Heart left ventricle (tissue), 16 donors: ENCODE measurements at regions not wholly inside any gene's neighbourhood (a gene's known extent, or its start where the extent isn't known, plus 50 kb on each side); places are given as distances from the start of the nearest gene placed in this dataset.

Experiments
- ATAC-seq, 4 donors: fragments of 200-7000 bp; cut with Tn5 transposase; one replicate each; pipeline ENCODE4 v1.9.1; 2020 to 2022; ENCODE audit warnings: moderate library complexity in 4 of 4, mild to moderate bottlenecking in 3 of 4, moderate number of reproducible peaks in 1 of 4
- DNase-seq, 5 donors: peaks; one replicate each; pipeline ENCODE4 v3.0.0-alpha.2; 2020
- H3K27ac ChIP-seq, 12 donors: fragments of 200-600 bp; sonication (generic) in 4 of 12; one replicate each; pipeline versions ENCODE4 v1.5.0 to v1.8.0; 2016 to 2022; ENCODE audit warnings: mild to moderate bottlenecking in 2 of 12
- H3K27me3 ChIP-seq, 9 donors: fragments of 200-600 bp; sonication (generic) in 2 of 9; one replicate each; pipeline versions ENCODE4 v1.5.1 to v1.8.0; 2016 to 2022; ENCODE audit warnings: mild to moderate bottlenecking in 3 of 9
- H3K36me3 ChIP-seq, 9 donors: fragments of 200-600 bp; sonication (generic) in 2 of 9; one replicate each; pipeline versions ENCODE4 v1.5.0 to v1.8.0; 2018 to 2022; ENCODE audit warnings: mild to moderate bottlenecking in 2 of 9
- H3K4me1 ChIP-seq, 12 donors: fragments of 200-600 bp; sonication (generic) in 4 of 12; one replicate each; pipeline versions ENCODE4 v1.5.0 to v1.8.0; 2016 to 2022; ENCODE audit warnings: mild to moderate bottlenecking in 3 of 12
- H3K4me3 ChIP-seq, 12 donors: fragments of 200-600 bp; sonication (generic) in 4 of 12; one replicate each; pipeline versions ENCODE4 v1.5.0 to v1.8.0; 2017 to 2022; ENCODE audit warnings: mild to moderate bottlenecking in 9 of 12, moderate library complexity in 4 of 12
- H3K9me3 ChIP-seq, 12 donors: fragments of 200-600 bp; sonication (generic) in 4 of 12; one replicate each; pipeline versions ENCODE4 v1.5.0 to v1.8.0; 2016 to 2022; ENCODE audit warnings: mild to moderate bottlenecking in 1 of 12
- POLR2A ChIP-seq, 2 donors: fragments of 450-650 bp; IDR thresholded peaks; one replicate each; pipeline ENCODE4 v1.6.1; 2017; ENCODE audit warnings: antibody characterized with exemption in 2 of 2, mild to moderate bottlenecking in 2 of 2, moderate library complexity in 2 of 2
- WGBS, 4 donors: extraction: QIAGEN DNeasy Blood & Tissue Kit in 2 of 4; methylation state at CpG; one replicate each; pipeline versions ENCODE4 v1.1.5 to v1.1.7; 2013 to 2018; 5-methylcytosine and 5-hydroxymethylcytosine counted together
- intact Hi-C, 10 donors: fragments of 100-400 bp; cut with DNase I; formaldehyde crosslinking; loops; one replicate each; pipeline versions ENCODE4 v1.11.1 to v1.14.2; 2022
- TF ChIP-seq, protein P1 (sequence below), 12 donors: fragments of 200-600 bp; sonication (generic) in 4 of 12; IDR thresholded peaks; one replicate each; pipeline versions ENCODE4 v1.5.0 to v1.8.0; 2018 to 2022; ENCODE audit warnings: antibody characterized with exemption in 12 of 12, mild to moderate bottlenecking in 5 of 12
- donor health status: ischemic (EF 13 %, LVEDD 7.1; RV severe dilation, severe dysfunction).
- donor health status: healthy with polysubstance abuse.
- donor health status: DM: no; HTN: yes; CAD: no.
- donor health status: DM: no; HTN: no; CAD: no.
- donor health status: ischemic (EF 25% LVEDD 6.9; RV normal size, moderate dysfunction).
- donor health status: ischemic (EF 25% LVEDD 5.7; RV mildly dilated, moderate dysfunction).
- donor health status: healthy.
- donor health status: DM: yes; HTN: yes; CAD: no.
- donor health status: ischemic (EF 35%, LVEDD 5.7; RV mildly dilated, moderate dysfunction).
- donor health status: nonischemic (EF 11% LVEDD 7.7; RV severe dilation, severe dysfunction).
- donor health status: DM: yes; HTN: yes; CAD: no.
- donor health status: PGD.
- donor health status: ischemic (EF 29% LVEDD 5.4; RV normal size, mild dysfunction).
- donor health status: nonischemic (EF 23%, LVEDD 6.1; RV moderate dilation, normal function).

DNA sequence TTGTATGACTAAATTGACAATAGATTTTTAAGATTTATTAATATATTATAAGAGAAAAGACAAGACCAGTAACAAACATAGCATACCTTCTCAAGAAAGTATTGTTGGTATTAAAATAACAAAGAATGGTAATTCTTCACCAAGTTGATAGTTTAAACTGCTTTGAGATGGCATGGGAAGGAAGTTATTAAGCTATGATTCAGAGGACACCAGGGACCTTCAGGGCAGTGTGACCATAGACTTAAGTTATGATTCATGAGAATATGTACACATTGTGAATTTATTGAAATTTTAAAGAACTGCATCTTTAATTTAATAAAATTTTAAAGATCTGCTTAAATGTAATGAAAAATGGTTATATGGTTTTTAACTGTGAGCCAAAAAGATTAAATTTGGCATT lies 205.7 kb downstream of the DSEL start:
- intact Hi-C loops: no loop called here
- ATAC-seq: no peak
- H3K4me3 ChIP-seq: no peak overlapping the region
- no peak for DNase-seq
- H3K27me3 ChIP-seq: no peaks in the 10 kb centered on the region
- TF ChIP-seq POLR2A (IDR thresholded peaks at IDR 0.05): no peak
- TF ChIP-seq, protein P1, sequence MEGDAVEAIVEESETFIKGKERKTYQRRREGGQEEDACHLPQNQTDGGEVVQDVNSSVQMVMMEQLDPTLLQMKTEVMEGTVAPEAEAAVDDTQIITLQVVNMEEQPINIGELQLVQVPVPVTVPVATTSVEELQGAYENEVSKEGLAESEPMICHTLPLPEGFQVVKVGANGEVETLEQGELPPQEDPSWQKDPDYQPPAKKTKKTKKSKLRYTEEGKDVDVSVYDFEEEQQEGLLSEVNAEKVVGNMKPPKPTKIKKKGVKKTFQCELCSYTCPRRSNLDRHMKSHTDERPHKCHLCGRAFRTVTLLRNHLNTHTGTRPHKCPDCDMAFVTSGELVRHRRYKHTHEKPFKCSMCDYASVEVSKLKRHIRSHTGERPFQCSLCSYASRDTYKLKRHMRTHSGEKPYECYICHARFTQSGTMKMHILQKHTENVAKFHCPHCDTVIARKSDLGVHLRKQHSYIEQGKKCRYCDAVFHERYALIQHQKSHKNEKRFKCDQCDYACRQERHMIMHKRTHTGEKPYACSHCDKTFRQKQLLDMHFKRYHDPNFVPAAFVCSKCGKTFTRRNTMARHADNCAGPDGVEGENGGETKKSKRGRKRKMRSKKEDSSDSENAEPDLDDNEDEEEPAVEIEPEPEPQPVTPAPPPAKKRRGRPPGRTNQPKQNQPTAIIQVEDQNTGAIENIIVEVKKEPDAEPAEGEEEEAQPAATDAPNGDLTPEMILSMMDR (IDR thresholded peaks at IDR 0.05): no peak
- H3K4me1 ChIP-seq: no peaks in the 10 kb centered on the region
- no peak overlapping the region for H3K27ac ChIP-seq
- H3K36me3 ChIP-seq: no peaks in the 10 kb centered on the region
- no peaks in the 10 kb centered on the region for H3K9me3 ChIP-seq

DNA sequence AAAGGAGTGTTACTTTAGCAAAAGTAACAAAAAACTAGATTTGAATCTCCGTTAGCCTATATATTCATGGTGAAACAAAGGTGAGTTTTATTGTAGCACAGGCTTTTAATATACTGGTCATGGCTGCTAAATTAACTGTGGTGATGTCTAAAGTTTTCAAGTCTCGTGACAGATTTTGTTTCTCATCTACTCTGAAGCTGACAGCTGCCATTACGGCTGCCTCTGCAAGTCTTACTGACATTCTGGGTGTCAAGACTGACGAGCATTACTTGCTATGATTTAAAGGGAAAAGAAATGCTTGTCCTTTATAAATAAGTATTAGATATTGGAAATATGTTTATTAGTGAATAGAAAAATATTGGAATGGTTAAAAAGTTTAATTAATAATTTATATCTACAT lies 207.7 kb downstream of the DSEL start:
- no peaks in the 10 kb centered on the region for H3K9me3 ChIP-seq
- H3K4me1 ChIP-seq: no peaks in the 10 kb centered on the region
- DNase-seq: no peak
- intact Hi-C loops: no loop called here
- no peak overlapping the region for H3K27ac ChIP-seq
- TF ChIP-seq POLR2A (IDR thresholded peaks at IDR 0.05): no peak
- TF ChIP-seq, protein P1 (IDR thresholded peaks at IDR 0.05): no peak
- no peaks in the 10 kb centered on the region for H3K36me3 ChIP-seq
- WGBS, 4 donors: 67 to 74% (median 69%) methylated on average over 4 of the region's 4 CpGs
- no peak overlapping the region for H3K4me3 ChIP-seq
- no peak for ATAC-seq
- H3K27me3 ChIP-seq: no peaks in the 10 kb centered on the region

DNA sequence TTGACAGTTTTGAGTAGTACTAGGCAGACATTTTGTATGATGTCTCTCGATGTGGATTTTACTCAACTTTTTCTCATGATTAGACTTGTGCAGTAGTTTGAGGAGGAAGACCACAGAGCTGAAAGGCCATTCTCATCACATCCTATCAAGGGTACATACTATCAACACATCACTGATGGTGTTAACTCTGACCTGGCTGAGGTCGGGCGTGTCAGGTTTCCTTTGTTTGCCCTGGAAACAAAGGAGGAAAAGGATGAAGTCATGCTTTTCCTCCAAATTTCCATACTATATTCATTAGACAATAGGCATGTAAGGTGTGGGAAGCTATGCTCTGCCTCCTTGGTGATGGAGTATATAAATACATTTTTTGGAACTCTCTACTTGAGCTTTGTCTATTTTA lies 211.1 kb downstream of the DSEL start:
- Histone ChIP-seq H3K27me3 (no peaks in the 10 kb centered on the region), H3K9me3 (peaks cover 0 to 7% (median 0%) of the 10 kb centered on the region in 12 donors), H3K27ac (no peak overlapping the region), H3K4me3 (no peak overlapping the region), H3K36me3 (no peaks in the 10 kb centered on the region), H3K4me1 (no peaks in the 10 kb centered on the region)
- no peak for ATAC-seq
- TF ChIP-seq, protein P1 (IDR thresholded peaks at IDR 0.05): no peak
- no peak for TF ChIP-seq POLR2A (IDR thresholded peaks at IDR 0.05)
- 69 to 77% (median 73%) methylated on average over 3 of the region's 3 CpGs for WGBS, 4 donors
- intact Hi-C loops: no loop called here
- DNase-seq: no peak

DNA sequence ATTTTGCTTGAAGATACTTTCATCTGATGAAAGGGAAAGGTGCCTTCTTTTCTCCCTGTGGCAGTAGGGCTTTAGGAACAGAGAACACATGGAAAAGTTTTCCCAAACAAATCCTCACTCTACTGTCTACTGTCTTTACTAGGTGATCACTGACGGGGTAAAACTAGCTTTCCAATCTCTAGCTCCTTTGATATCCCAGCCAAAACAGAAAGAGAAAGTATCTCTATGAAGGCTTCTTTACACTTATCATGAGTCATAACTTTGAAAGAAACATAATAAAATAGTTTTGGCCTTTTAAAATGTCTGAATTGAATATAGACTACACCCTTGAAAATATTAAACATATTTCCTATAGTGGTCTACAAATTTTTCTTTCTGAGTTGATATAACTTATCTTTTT lies 214.5 kb downstream of the DSEL start:
- no peaks in the 10 kb centered on the region for H3K27me3 ChIP-seq
- no peak overlapping the region for H3K4me3 ChIP-seq
- TF ChIP-seq, protein P1 (IDR thresholded peaks at IDR 0.05): no peak
- TF ChIP-seq POLR2A (IDR thresholded peaks at IDR 0.05): no peak
- DNase-seq (no peak), ATAC-seq (no peak)
- no peaks in the 10 kb centered on the region for H3K36me3 ChIP-seq
- H3K4me1 ChIP-seq: no peaks in the 10 kb centered on the region
- intact Hi-C loops: no loop called here
- 64 to 74% (median 71%) methylated on average over 1 of the region's 1 CpG for WGBS, 4 donors
- H3K9me3 ChIP-seq: peaks cover 0 to 15% (median 0%) of the 10 kb centered on the region in 12 donors
- no peak overlapping the region for H3K27ac ChIP-seq
